Upper lobe of left lung (tissue), 6 donors: ENCODE measurements at regions not wholly inside any gene's neighbourhood (a gene's known extent, or its start where the extent isn't known, plus 50 kb on each side); places are given as distances from the start of the nearest gene placed in this dataset.
A peak's percentile ranks its signal among the peaks of the same experiment; 100 is the strongest.

Source experiments
- ATAC-seq, 2 donors: fragments of 200-7000 bp; cut with Tn5 transposase; one replicate each; pipeline ENCODE4 v1.9.1; 2022; ENCODE audit warnings: mild to moderate bottlenecking in 2 of 2, moderate library complexity in 2 of 2; ENCODE audit not compliant: low FRiP score in 2 of 2
- DNase-seq, 2 donors: peaks; one replicate each; pipeline ENCODE4 v3.0.0-alpha.2; 2019 to 2020
- H3K27ac ChIP-seq, 4 donors: fragments of 200-600 bp; sonication (generic); one replicate each; pipeline ENCODE4 v1.5.1; 2016 to 2019
- H3K27me3 ChIP-seq, 4 donors: fragments of 200-600 bp; sonication (generic); one replicate each; pipeline ENCODE4 v1.5.1; 2017 to 2019
- H3K36me3 ChIP-seq, 4 donors: fragments of 200-600 bp; sonication (generic); one replicate each; pipeline ENCODE4 v1.5.1; 2016 to 2019
- H3K4me1 ChIP-seq, 4 donors: fragments of 200-600 bp; sonication (generic); one replicate each; pipeline ENCODE4 v1.5.1; 2018 to 2019
- H3K4me3 ChIP-seq, 4 donors: fragments of 200-600 bp; sonication (generic); one replicate each; pipeline ENCODE4 v1.5.1; 2017 to 2019; ENCODE audit warnings: mild to moderate bottlenecking in 2 of 4, moderate library complexity in 1 of 4
- H3K9me3 ChIP-seq, 4 donors: fragments of 200-600 bp; sonication (generic); one replicate each; pipeline ENCODE4 v1.5.1; 2018 to 2019
- EP300 ChIP-seq, 4 donors: sonication (generic); formaldehyde crosslinking; IDR thresholded peaks; one replicate each; pipeline ENCODE4 v1.5.1; 2017; ENCODE audit warnings: antibody characterized with exemption in 4 of 4, control low read depth in 2 of 4
- POLR2A ChIP-seq, 4 donors: fragments of 450-650 bp; IDR thresholded peaks; one replicate each; pipeline ENCODE4 v1.5.1; 2016 to 2017; ENCODE audit warnings: antibody characterized with exemption in 4 of 4, mild to moderate bottlenecking in 2 of 4
- POLR2AphosphoS5 ChIP-seq, 2 donors: sonication (generic); formaldehyde crosslinking; IDR thresholded peaks; one replicate each; pipeline ENCODE4 v1.5.1; 2017; ENCODE audit warnings: antibody characterized with exemption in 2 of 2
- WGBS, 2 donors: methylation state at CpG; one replicate each; pipeline ENCODE4 v1.1.5; 2017 to 2018; 5-methylcytosine and 5-hydroxymethylcytosine counted together
- TF ChIP-seq, protein P1 (sequence below), 6 experiments: fragments of 450-650 bp in 4 of 6; fragments of 200-600 bp in 2 of 6; sonication (generic) in 2 of 6; IDR thresholded peaks; one replicate each; pipeline ENCODE4 v1.5.1; 2016 to 2019; ENCODE audit warnings: antibody characterized with exemption in 6 of 6
- donor health status: DM: no; HTN: no; CAD: no; lungs with moderate emphysema.
- donor health status: DM: no; HTN: yes; CAD: no; lungs with severe emphysema.

DNA sequence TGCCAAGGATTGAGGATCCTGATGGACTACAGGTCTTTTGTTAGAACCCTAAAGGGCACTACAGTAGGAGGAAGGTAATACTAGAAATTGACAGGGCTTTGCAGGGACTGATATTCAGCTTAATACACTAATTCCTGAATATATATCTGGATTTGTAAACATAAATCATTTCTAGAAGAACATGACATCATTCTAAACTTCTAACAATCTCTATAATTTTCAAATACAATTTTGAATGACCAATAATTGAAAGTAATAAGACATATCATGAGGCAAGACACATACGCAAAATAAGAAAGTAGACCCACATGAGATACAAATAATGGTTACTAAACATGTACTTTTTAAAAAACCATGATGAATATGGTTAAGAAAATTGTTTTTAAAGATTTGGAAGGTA, 52.4 kb upstream of the LRRC8B start:
- Histone ChIP-seq H3K4me1 (no peaks in the 10 kb centered on the region), H3K27ac (no peak overlapping the region), H3K9me3 (no peaks in the 10 kb centered on the region), H3K27me3 (no peaks in the 10 kb centered on the region), H3K4me3 (no peak overlapping the region), H3K36me3 (no peaks in the 10 kb centered on the region)
- no peak for TF ChIP-seq EP300 (IDR thresholded peaks at IDR 0.05)
- no peak for TF ChIP-seq POLR2A (IDR thresholded peaks at IDR 0.05)
- no peak for TF ChIP-seq POLR2AphosphoS5 (IDR thresholded peaks at IDR 0.05)
- TF ChIP-seq, protein P1, sequence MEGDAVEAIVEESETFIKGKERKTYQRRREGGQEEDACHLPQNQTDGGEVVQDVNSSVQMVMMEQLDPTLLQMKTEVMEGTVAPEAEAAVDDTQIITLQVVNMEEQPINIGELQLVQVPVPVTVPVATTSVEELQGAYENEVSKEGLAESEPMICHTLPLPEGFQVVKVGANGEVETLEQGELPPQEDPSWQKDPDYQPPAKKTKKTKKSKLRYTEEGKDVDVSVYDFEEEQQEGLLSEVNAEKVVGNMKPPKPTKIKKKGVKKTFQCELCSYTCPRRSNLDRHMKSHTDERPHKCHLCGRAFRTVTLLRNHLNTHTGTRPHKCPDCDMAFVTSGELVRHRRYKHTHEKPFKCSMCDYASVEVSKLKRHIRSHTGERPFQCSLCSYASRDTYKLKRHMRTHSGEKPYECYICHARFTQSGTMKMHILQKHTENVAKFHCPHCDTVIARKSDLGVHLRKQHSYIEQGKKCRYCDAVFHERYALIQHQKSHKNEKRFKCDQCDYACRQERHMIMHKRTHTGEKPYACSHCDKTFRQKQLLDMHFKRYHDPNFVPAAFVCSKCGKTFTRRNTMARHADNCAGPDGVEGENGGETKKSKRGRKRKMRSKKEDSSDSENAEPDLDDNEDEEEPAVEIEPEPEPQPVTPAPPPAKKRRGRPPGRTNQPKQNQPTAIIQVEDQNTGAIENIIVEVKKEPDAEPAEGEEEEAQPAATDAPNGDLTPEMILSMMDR (IDR thresholded peaks at IDR 0.05), result no peak
- 93 to 96% methylated on average over 1 of the region's 1 CpG for WGBS, 2 donors
- DNase-seq, result no peak
- no peak for ATAC-seq

DNA sequence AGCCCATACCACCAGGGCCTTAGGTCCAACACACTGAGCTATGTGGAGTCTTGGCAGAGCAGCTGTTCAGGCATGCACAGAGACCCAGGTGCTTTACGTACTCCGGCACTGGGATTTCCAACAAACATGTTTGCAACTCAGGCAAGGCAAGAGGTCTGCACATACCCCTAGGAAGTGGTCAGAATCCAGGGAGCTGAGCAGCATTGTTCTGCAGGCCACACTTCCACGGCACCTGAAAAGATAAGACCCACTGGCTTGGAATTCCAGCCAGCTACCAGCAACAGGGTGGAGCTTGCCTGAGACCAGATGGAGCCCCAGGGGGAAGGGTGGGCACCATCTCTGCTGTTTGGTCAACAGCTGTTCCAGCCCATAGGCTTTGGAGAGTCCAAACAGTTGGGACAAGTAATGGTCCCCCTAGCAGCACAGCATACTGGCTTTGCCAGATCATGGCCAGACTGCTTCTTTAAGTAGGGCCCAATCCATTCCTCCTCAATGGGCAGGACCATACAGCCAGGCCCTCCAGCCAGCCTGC, 51.7 kb upstream of the LRRC8B start:
- no peak overlapping the region for H3K4me3 ChIP-seq
- WGBS, 2 donors, result 96 to 100% methylated on average over 2 to 3 of the region's 3 CpGs
- ATAC-seq, result peak in 1 of 2 donors; percentile 30
- no peaks in the 10 kb centered on the region for H3K9me3 ChIP-seq
- TF ChIP-seq POLR2A (IDR thresholded peaks at IDR 0.05) (no peak), EP300 (IDR thresholded peaks at IDR 0.05) (no peak), POLR2AphosphoS5 (IDR thresholded peaks at IDR 0.05) (no peak)
- TF ChIP-seq, protein P1 (IDR thresholded peaks at IDR 0.05), result no peak
- H3K27ac ChIP-seq, result no peak overlapping the region
- no peak for DNase-seq
- no peaks in the 10 kb centered on the region for H3K4me1 ChIP-seq
- no peaks in the 10 kb centered on the region for H3K36me3 ChIP-seq
- no peaks in the 10 kb centered on the region for H3K27me3 ChIP-seq
